SK-N-SH treated with all-trans-retinoic acid at 6 μM for 48 hours (cell line): ENCODE measurements at regions not wholly inside any gene's neighbourhood (a gene's known extent, or its start where the extent isn't known, plus 50 kb on each side); places are given as distances from the start of the nearest gene placed in this dataset.

Source experiments
- ARNTL ChIP-seq: fragments of 450-650 bp; formaldehyde crosslinking; IDR thresholded peaks from 2 replicates; pipeline ENCODE4 v1.5.0; 2020; ENCODE audit warnings: low read depth, mild to moderate bottlenecking, moderate library complexity, borderline replicate concordance
- CREB5 ChIP-seq: fragments of 250-450 bp; sonication (Bioruptor Pico); IDR thresholded peaks from 2 replicates; pipeline ENCODE4 v1.5.1; 2020; ENCODE audit warnings: low read depth, mild to moderate bottlenecking, moderate library complexity
- CSRNP3 ChIP-seq: fragments of 250-450 bp; sonication (Bioruptor Pico); IDR thresholded peaks from 2 replicates; pipeline ENCODE4 v1.5.1; 2021; ENCODE audit warnings: mild to moderate bottlenecking, moderate library complexity
- PATZ1 ChIP-seq: fragments of 250-450 bp; sonication (Bioruptor Pico); IDR thresholded peaks from 2 replicates; pipeline ENCODE4 v1.8.0; 2020; ENCODE audit warnings: mild to moderate bottlenecking, moderate library complexity, borderline replicate concordance
- POU6F1 ChIP-seq: fragments of 250-450 bp; sonication (Bioruptor Pico); IDR thresholded peaks from 2 replicates; pipeline ENCODE4 v1.8.0; 2021; ENCODE audit warnings: low read depth, mild to moderate bottlenecking, moderate library complexity, borderline replicate concordance
- PPARA ChIP-seq: fragments of 250-450 bp; sonication (Bioruptor Pico); IDR thresholded peaks from 2 replicates; pipeline ENCODE4 v1.5.0; 2020; ENCODE audit warnings: mild to moderate bottlenecking, borderline replicate concordance
- RARB ChIP-seq: fragments of 250-450 bp; sonication (Bioruptor Pico); IDR thresholded peaks from 2 replicates; pipeline ENCODE4 v1.8.0; 2021; ENCODE audit warnings: mild to moderate bottlenecking, moderate library complexity
- SNAI2 ChIP-seq: fragments of 250-450 bp; sonication (Bioruptor Pico); IDR thresholded peaks from 2 replicates; pipeline ENCODE4 v1.5.0; 2020; ENCODE audit warnings: mild to moderate bottlenecking, moderate library complexity
- TCF4 ChIP-seq: fragments of 250-450 bp; sonication (Bioruptor Pico); IDR thresholded peaks from 2 replicates; pipeline ENCODE4 v1.8.0; 2021; ENCODE audit warnings: mild to moderate bottlenecking, moderate library complexity, borderline replicate concordance
- TSHZ2 ChIP-seq: fragments of 250-450 bp; sonication (Bioruptor Pico); IDR thresholded peaks from 2 replicates; pipeline ENCODE4 v1.5.0; 2020; ENCODE audit warnings: mild to moderate bottlenecking, moderate library complexity
- ZFP3 ChIP-seq: fragments of 250-450 bp; sonication (Bioruptor Pico); IDR thresholded peaks from 2 replicates; pipeline ENCODE4 v1.5.0; 2020; ENCODE audit warnings: mild to moderate bottlenecking, moderate library complexity
- ZFP30 ChIP-seq: fragments of 450-650 bp; formaldehyde crosslinking; IDR thresholded peaks from 2 replicates; pipeline ENCODE4 v1.5.0; 2022; ENCODE audit warnings: mild to moderate bottlenecking, moderate library complexity
- ZNF565 ChIP-seq: fragments of 450-650 bp; formaldehyde crosslinking; conservative IDR thresholded peaks from 2 replicates; pipeline ENCODE4 v1.5.0; 2020; ENCODE audit warnings: low read depth, mild to moderate bottlenecking, moderate library complexity

GRCh38 chr16:48949636-48950035 is 332.0 kb downstream of the CBLN1 start:
- TF ChIP-seq RARB (CRISPR knock-in tag) (no peak), CSRNP3 (CRISPR knock-in tag) (no peak), SNAI2 (CRISPR knock-in tag) (no peak), ZNF565 (CRISPR knock-in tag) (no peak), ZFP30 (CRISPR knock-in tag) (no peak), TSHZ2 (CRISPR knock-in tag) (no peak), TCF4 (CRISPR knock-in tag) (no peak), POU6F1 (CRISPR knock-in tag) (no peak), ZFP3 (CRISPR knock-in tag) (no peak), ARNTL (CRISPR knock-in tag) (no peak), CREB5 (CRISPR knock-in tag) (no peak), PATZ1 (CRISPR knock-in tag) (no peak), PPARA (no peak)
